DMS153 treated with DMSO at 0.1 percent for 48 hours (cell line): ENCODE measurements at regions not wholly inside any gene's neighbourhood (a gene's known extent, or its start where the extent isn't known, plus 50 kb on each side); places are given as distances from the start of the nearest gene placed in this dataset.

Experiments used
- DNase-seq: peaks from one replicate; lab custom pipeline; 2025; ENCODE audit not compliant: unreplicated experiment; lab: John Stamatoyannopoulos, UW

GRCh38 chr6:67285770-67286495 lies 1349.1 kb upstream of the ADGRB3 start:
- DNase-seq, result no peak

- DNase-seq, result no peak
Observed at GRCh38 chr6:67277312-67277711, 1357.8 kb upstream of the ADGRB3 start.

- DNase-seq, result no peak
Observed at GRCh38 chr6:67265996-67266921, 1368.8 kb upstream of the ADGRB3 start.

GRCh38 chr6:67252663-67253062 lies 1382.4 kb upstream of the ADGRB3 start:
- DNase-seq, result no peak

- DNase-seq, result no peak
Observed at GRCh38 chr6:67248077-67248476, 1387.0 kb upstream of the ADGRB3 start.

GRCh38 chr6:67244037-67244436 lies 1391.0 kb upstream of the ADGRB3 start:
- DNase-seq, result no peak

- DNase-seq, result no peak
Observed at GRCh38 chr6:67237277-67237676, 1397.8 kb upstream of the ADGRB3 start.

GRCh38 chr6:67231092-67231491 lies 1404.0 kb upstream of the ADGRB3 start:
- no peak for DNase-seq

- DNase-seq, result no peak
Observed at GRCh38 chr6:67224989-67225388, 1410.1 kb upstream of the ADGRB3 start.

GRCh38 chr6:67221226-67221625 lies 1413.9 kb upstream of the ADGRB3 start:
- DNase-seq, result no peak

GRCh38 chr6:67219346-67219745 lies 1415.7 kb upstream of the ADGRB3 start:
- DNase-seq, result no peak

- DNase-seq, result no peak
Observed at GRCh38 chr6:67212584-67212983, 1422.5 kb upstream of the ADGRB3 start.

GRCh38 chr6:67210450-67210849 lies 1424.6 kb upstream of the ADGRB3 start:
- no peak for DNase-seq

- no peak for DNase-seq
Observed at GRCh38 chr6:67201563-67201962, 1433.5 kb upstream of the ADGRB3 start.

GRCh38 chr6:67200626-67201403 lies 1434.3 kb upstream of the ADGRB3 start:
- no peak for DNase-seq

- DNase-seq, result no peak
Observed at GRCh38 chr6:67199425-67199824, 1435.7 kb upstream of the ADGRB3 start.

GRCh38 chr6:67190733-67191132 lies 1444.3 kb upstream of the ADGRB3 start:
- DNase-seq, result no peak

- DNase-seq, result no peak
Observed at GRCh38 chr6:67184405-67184804, 1450.7 kb upstream of the ADGRB3 start.

- DNase-seq, result no peak
Observed at GRCh38 chr6:67175101-67175500, 1460.0 kb upstream of the ADGRB3 start.

GRCh38 chr6:67165606-67166005 lies 1458.6 kb upstream of the EYS start:
- DNase-seq, result no peak

GRCh38 chr6:67160820-67161219 lies 1453.8 kb upstream of the EYS start:
- no peak for DNase-seq
